PFSK-1 (cell line): ENCODE measurements at regions not wholly inside any gene's neighbourhood (a gene's known extent, or its start where the extent isn't known, plus 50 kb on each side); places are given as distances from the start of the nearest gene placed in this dataset.

Experiments used
- FOXP2 ChIP-seq: optimal IDR thresholded peaks from 2 replicates; pipeline ENCODE3; 2011; ENCODE audit warnings: borderline replicate concordance, control low read depth, inconsistent platforms; ENCODE audit not compliant: insufficient read depth; ENCODE audit errors: extremely low read length, extremely low read depth
- POLR2AphosphoS5 ChIP-seq: IDR thresholded peaks from 2 replicates; pipeline ENCODE4 v1.6.1; 2012; ENCODE audit warnings: low read depth, mild to moderate bottlenecking, control low read depth, low read length, moderate library complexity
- SIN3A ChIP-seq: IDR thresholded peaks from 2 replicates; pipeline ENCODE4 v1.6.1; 2012; ENCODE audit warnings: mild to moderate bottlenecking, low read length, moderate library complexity, borderline replicate concordance; ENCODE audit not compliant: insufficient read depth
- TAF1 ChIP-seq: IDR thresholded peaks from 2 replicates; pipeline ENCODE4 v1.6.1; 2012; ENCODE audit warnings: low read length, control low read depth, borderline replicate concordance; ENCODE audit not compliant: insufficient read depth
- TF ChIP-seq, protein P1 (sequence below), 2 experiments: IDR thresholded peaks; 2 replicates each; pipeline versions ENCODE4 v1.6.1 to v1.8.0; 2011 to 2012; ENCODE audit warnings: low read depth in 2 of 2, low read length in 2 of 2, control low read depth in 1 of 2, inconsistent platforms in 1 of 2, mild to moderate bottlenecking in 1 of 2, moderate library complexity in 1 of 2; ENCODE audit not compliant: insufficient read depth in 1 of 2

DNA sequence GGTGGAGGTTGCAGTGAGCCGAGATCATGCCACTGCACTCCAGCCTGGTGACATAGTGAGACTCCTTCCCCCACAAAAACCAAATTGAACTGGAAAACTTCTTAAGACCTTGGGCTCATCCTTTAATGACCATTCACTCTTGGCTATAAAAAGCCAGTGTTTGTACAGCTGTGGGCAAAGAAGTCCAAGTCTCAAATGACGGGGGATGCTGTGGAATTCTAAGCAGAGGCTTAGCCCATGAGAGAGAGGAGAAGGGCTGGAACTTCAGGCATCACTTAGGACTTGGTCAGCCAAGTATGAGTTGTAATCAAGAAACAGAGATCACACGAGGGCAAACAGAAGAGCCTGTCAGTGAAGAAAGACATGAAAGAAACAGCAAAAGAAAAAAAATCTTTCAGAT is 79.3 kb upstream of the POU3F3 start:
- TF ChIP-seq TAF1 = no peak
- TF ChIP-seq POLR2AphosphoS5 = no peak
- TF ChIP-seq, protein P1, sequence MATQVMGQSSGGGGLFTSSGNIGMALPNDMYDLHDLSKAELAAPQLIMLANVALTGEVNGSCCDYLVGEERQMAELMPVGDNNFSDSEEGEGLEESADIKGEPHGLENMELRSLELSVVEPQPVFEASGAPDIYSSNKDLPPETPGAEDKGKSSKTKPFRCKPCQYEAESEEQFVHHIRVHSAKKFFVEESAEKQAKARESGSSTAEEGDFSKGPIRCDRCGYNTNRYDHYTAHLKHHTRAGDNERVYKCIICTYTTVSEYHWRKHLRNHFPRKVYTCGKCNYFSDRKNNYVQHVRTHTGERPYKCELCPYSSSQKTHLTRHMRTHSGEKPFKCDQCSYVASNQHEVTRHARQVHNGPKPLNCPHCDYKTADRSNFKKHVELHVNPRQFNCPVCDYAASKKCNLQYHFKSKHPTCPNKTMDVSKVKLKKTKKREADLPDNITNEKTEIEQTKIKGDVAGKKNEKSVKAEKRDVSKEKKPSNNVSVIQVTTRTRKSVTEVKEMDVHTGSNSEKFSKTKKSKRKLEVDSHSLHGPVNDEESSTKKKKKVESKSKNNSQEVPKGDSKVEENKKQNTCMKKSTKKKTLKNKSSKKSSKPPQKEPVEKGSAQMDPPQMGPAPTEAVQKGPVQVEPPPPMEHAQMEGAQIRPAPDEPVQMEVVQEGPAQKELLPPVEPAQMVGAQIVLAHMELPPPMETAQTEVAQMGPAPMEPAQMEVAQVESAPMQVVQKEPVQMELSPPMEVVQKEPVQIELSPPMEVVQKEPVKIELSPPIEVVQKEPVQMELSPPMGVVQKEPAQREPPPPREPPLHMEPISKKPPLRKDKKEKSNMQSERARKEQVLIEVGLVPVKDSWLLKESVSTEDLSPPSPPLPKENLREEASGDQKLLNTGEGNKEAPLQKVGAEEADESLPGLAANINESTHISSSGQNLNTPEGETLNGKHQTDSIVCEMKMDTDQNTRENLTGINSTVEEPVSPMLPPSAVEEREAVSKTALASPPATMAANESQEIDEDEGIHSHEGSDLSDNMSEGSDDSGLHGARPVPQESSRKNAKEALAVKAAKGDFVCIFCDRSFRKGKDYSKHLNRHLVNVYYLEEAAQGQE (IDR thresholded peaks at IDR 0.05; ENCODE audit: insufficient read depth in 1 of 2, low read depth in 2 of 2, low read length in 2 of 2) = no peak
- no peak for TF ChIP-seq FOXP2
- no peak for TF ChIP-seq SIN3A

DNA sequence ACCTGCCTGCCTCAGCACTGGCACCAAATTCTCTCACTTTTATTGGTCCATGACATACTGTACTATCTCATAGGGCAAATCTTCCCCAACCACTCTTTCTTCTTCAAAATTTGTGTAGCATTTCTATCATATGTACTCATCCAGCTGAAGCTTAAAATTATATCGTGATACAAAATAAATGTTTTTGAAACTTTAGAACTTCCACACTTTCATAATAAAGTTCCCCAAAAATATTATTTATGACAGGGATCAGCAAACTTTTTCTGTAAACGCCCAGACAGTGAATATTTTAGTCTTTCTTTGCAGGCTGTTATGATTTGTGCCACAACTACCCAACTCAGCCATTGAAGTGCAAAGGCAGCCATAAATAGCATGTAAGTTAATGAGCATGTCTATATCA is 76.2 kb upstream of the POU3F3 start:
- TF ChIP-seq TAF1 = no peak
- TF ChIP-seq, protein P1 (IDR thresholded peaks at IDR 0.05; ENCODE audit: insufficient read depth in 1 of 2, low read depth in 2 of 2, low read length in 2 of 2) = no peak
- no peak for TF ChIP-seq POLR2AphosphoS5
- no peak for TF ChIP-seq SIN3A
- TF ChIP-seq FOXP2 = no peak

DNA sequence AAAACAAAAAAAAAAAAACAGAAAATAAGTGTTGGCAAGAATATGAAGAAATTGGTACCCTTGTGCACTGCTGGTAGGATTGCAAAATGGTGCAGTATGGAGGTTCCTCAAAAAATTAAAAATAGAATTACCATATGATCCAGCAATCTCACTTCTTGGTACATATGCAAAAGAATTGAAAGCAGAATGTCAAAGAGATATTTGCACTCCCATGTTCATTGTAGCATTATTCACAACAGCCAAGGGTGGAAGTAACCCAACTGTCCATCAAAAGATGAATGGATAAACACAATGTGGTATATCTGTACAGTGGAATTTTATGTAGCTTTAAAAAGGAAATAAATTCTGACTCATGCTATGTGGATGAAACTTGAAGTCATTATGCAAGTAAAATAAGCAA is 72.8 kb upstream of the POU3F3 start:
- TF ChIP-seq POLR2AphosphoS5 (no peak), FOXP2 (no peak), SIN3A (no peak), TAF1 (no peak)
- TF ChIP-seq, protein P1 (IDR thresholded peaks at IDR 0.05; ENCODE audit: insufficient read depth in 1 of 2, low read depth in 2 of 2, low read length in 2 of 2) = no peak

DNA sequence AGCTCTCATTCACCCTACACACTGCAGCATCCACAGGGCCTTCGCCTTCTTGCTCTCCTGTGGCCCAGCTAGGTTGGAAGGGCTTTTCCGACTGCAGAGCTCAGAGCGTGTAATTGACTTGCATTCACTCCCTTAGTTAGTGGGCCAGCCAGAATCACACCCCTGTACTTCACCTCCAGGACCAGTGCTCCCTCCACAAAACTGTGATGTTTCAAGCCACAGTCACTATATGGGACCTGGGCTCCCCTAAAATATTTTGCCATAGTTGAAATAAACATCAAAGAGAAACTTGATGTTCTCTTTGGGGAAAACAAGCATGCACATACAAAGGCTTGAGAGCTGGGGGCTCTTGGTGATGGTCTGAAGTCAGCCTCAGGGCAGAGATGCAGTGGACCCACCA is 69.7 kb upstream of the POU3F3 start:
- TF ChIP-seq, protein P1 (IDR thresholded peaks at IDR 0.05; ENCODE audit: insufficient read depth in 1 of 2, low read depth in 2 of 2, low read length in 2 of 2) = no peak
- no peak for TF ChIP-seq SIN3A
- no peak for TF ChIP-seq FOXP2
- TF ChIP-seq POLR2AphosphoS5 = no peak
- TF ChIP-seq TAF1 = no peak

DNA sequence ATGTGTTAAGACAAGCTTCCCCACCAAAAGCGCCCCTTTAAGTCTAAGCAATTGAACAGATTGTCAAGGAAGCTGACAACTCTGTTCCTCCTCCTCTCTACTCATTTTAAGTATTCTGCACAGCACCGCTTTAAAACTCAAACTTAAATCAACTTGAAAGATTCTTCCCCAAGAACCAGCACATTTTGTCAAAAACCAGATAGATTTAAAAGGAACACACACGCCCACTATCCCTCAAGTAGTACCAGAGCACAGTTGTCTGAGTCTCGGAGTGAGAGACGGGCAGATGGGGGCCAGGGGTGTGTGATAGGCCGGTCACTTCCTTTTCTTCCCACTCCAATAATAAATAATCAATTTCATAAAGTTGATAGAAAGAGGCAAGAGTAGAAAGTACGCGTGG is 67.7 kb upstream of the POU3F3 start:
- TF ChIP-seq SIN3A = no peak
- TF ChIP-seq TAF1 = no peak
- no peak for TF ChIP-seq FOXP2
- no peak for TF ChIP-seq POLR2AphosphoS5
- TF ChIP-seq, protein P1 (IDR thresholded peaks at IDR 0.05; ENCODE audit: insufficient read depth in 1 of 2, low read depth in 2 of 2, low read length in 2 of 2) = no peak
